Neural cell (in vitro differentiated cells): ENCODE measurements at regions not wholly inside any gene's neighbourhood (a gene's known extent, or its start where the extent isn't known, plus 50 kb on each side); places are given as distances from the start of the nearest gene placed in this dataset.

ENCODE experiments used
- H2AFZ ChIP-seq: fragments of 200-600, 300-800 bp; sonication (generic), shearing (Covaris generic); 2 replicates; pipeline ENCODE4 v1.6.0; 2014; ENCODE audit warnings: low read depth, mild to moderate bottlenecking, antibody characterized with exemption, low read length, moderate library complexity
- H3F3A ChIP-seq: fragments of 200-600 bp; shearing (Covaris generic); 2 replicates; pipeline ENCODE4 v1.6.1; 2016; ENCODE audit warnings: mild to moderate bottlenecking, moderate library complexity, mixed read lengths, antibody characterized with exemption, low read length; ENCODE audit not compliant: insufficient read depth, poor library complexity, severe bottlenecking
- H3K27ac ChIP-seq: fragments of 200-600, 300-800 bp; sonication (generic), shearing (Covaris generic); 2 replicates; pipeline ENCODE4 v1.5.1; 2014; ENCODE audit warnings: mild to moderate bottlenecking, low read length, moderate library complexity
- H3K27me3 ChIP-seq: fragments of 300-800, 200-600 bp; sonication (generic), shearing (Covaris generic); 2 replicates; pipeline ENCODE4 v1.6.0; 2014; ENCODE audit warnings: mild to moderate bottlenecking, low read depth, low read length, moderate library complexity; ENCODE audit not compliant: insufficient read depth
- H3K36me3 ChIP-seq: fragments of 300-800, 200-600 bp; sonication (generic), shearing (Covaris generic); 2 replicates; pipeline ENCODE4 v1.5.1; 2014; ENCODE audit warnings: mild to moderate bottlenecking, antibody characterized with exemption, low read length, moderate library complexity; ENCODE audit not compliant: insufficient read depth
- H3K4me2 ChIP-seq: fragments of 300-800, 200-600 bp; sonication (generic), shearing (Covaris generic); 2 replicates; pipeline ENCODE4 v1.6.0; 2014; ENCODE audit warnings: mild to moderate bottlenecking, low read length
- H3K4me3 ChIP-seq: fragments of 300-800, 200-600 bp; sonication (generic), shearing (Covaris generic); 2 replicates; pipeline ENCODE4 v1.5.1; 2014; ENCODE audit warnings: mild to moderate bottlenecking, low read length, moderate library complexity
- H3K79me2 ChIP-seq: fragments of 200-600 bp; shearing (Covaris generic); replicated peaks from 2 replicates; pipeline ENCODE4 v1.6.0; 2014; ENCODE audit warnings: mild to moderate bottlenecking, low read length, moderate library complexity; ENCODE audit not compliant: insufficient read depth
- H3K9ac ChIP-seq: fragments of 300-800, 200-600 bp; sonication (generic), shearing (Covaris generic); 2 replicates; pipeline ENCODE4 v1.6.1; 2016; ENCODE audit warnings: mild to moderate bottlenecking, low read length, mixed read lengths
- H3K9me2 ChIP-seq: fragments of 200-600 bp; shearing (Covaris generic); 2 replicates; pipeline ENCODE4 v1.6.1; 2016; ENCODE audit warnings: mild to moderate bottlenecking, low read length, mixed read lengths; ENCODE audit not compliant: insufficient read depth
- H3K9me3 ChIP-seq: fragments of 200-600, 300-800 bp; sonication (generic), shearing (Covaris generic); 2 replicates; pipeline ENCODE4 v1.6.1; 2016; ENCODE audit warnings: mild to moderate bottlenecking, mixed run types, low read length, moderate library complexity, mixed read lengths
- H4K20me1 ChIP-seq: fragments of 200-600 bp; shearing (Covaris generic); 2 replicates; pipeline ENCODE4 v1.6.1; 2016; ENCODE audit warnings: mild to moderate bottlenecking, mixed run types; ENCODE audit not compliant: insufficient read depth
- CTCF ChIP-seq: fragments of 450-650 bp; IDR thresholded peaks from 2 replicates; pipeline ENCODE4 v1.5.1; 2014; ENCODE audit warnings: antibody characterized with exemption, mild to moderate bottlenecking, moderate library complexity; ENCODE audit not compliant: poor library complexity, severe bottlenecking
- EP300 ChIP-seq: fragments of 450-650 bp; conservative IDR thresholded peaks from 2 replicates; pipeline ENCODE4 v1.6.1; 2014; ENCODE audit warnings: antibody characterized with exemption, mild to moderate bottlenecking, moderate library complexity; ENCODE audit not compliant: poor library complexity, severe bottlenecking
- EZH2 ChIP-seq: fragments of 200-600, 300-800 bp; shearing (Covaris generic), sonication (generic); IDR thresholded peaks from 2 replicates; pipeline ENCODE4 v1.6.1; 2014; ENCODE audit warnings: antibody characterized with exemption, low read length, borderline replicate concordance, mild to moderate bottlenecking; ENCODE audit not compliant: insufficient read depth, poor library complexity, severe bottlenecking
- MXI1 ChIP-seq: fragments of 450-650 bp; conservative IDR thresholded peaks from 2 replicates; pipeline ENCODE4 v1.6.1; 2014; ENCODE audit warnings: antibody characterized with exemption, mild to moderate bottlenecking; ENCODE audit not compliant: poor library complexity, severe bottlenecking
- POLR2AphosphoS5 ChIP-seq: IDR thresholded peaks from 2 replicates; pipeline ENCODE4 v1.6.1; 2012
- RAD21 ChIP-seq: fragments of 450-650 bp; conservative IDR thresholded peaks from 2 replicates; pipeline ENCODE4 v1.6.1; 2014; ENCODE audit warnings: antibody characterized with exemption, mild to moderate bottlenecking, moderate library complexity
- REST ChIP-seq: IDR thresholded peaks from 2 replicates; pipeline ENCODE4 v1.6.1; 2012; ENCODE audit warnings: borderline replicate concordance
- SMC3 ChIP-seq: fragments of 450-650 bp; conservative IDR thresholded peaks from 2 replicates; pipeline ENCODE4 v1.6.1; 2014; ENCODE audit warnings: antibody characterized with exemption, mild to moderate bottlenecking, moderate library complexity; ENCODE audit not compliant: poor library complexity
- TAF1 ChIP-seq: IDR thresholded peaks from 2 replicates; pipeline ENCODE4 v1.6.1; 2012; ENCODE audit warnings: low read depth

GRCh38 chr9:38137342-38137741 lies 68.3 kb upstream of the SHB start:
- Histone ChIP-seq H3K9me3 (no peaks in the 10 kb centered on the region), H3K36me3 (no peaks in the 10 kb centered on the region), H3K27me3 (no peaks in the 10 kb centered on the region), H3K9me2 (no peaks in the 10 kb centered on the region), H3K79me2 (no peaks in the 10 kb centered on the region), H3K4me3 (no peak overlapping the region), H2AFZ (no peak overlapping the region), H3K4me2 (no peak overlapping the region), H3K9ac (no peak overlapping the region), H3F3A (no peaks in the 10 kb centered on the region), H3K27ac (no peak overlapping the region), H4K20me1 (no peaks in the 10 kb centered on the region)
- TF ChIP-seq REST, result no peak
- TF ChIP-seq POLR2AphosphoS5, result no peak
- no peak for TF ChIP-seq TAF1
- no peak for TF ChIP-seq SMC3
- no peak for TF ChIP-seq EP300
- no peak for TF ChIP-seq CTCF
- TF ChIP-seq EZH2, result no peak
- no peak for TF ChIP-seq MXI1
- TF ChIP-seq RAD21, result no peak

GRCh38 chr9:38136386-38136785 lies 67.4 kb upstream of the SHB start:
- no peaks in the 10 kb centered on the region for H4K20me1 ChIP-seq
- no peak overlapping the region for H3K4me2 ChIP-seq
- H3K9me3 ChIP-seq, result no peaks in the 10 kb centered on the region
- H3K9ac ChIP-seq, result no peak overlapping the region
- no peaks in the 10 kb centered on the region for H3F3A ChIP-seq
- H3K4me3 ChIP-seq, result no peak overlapping the region
- no peaks in the 10 kb centered on the region for H3K79me2 ChIP-seq
- H3K27ac ChIP-seq, result no peak overlapping the region
- TF ChIP-seq RAD21 (no peak), REST (no peak), CTCF (no peak), MXI1 (no peak), SMC3 (no peak), TAF1 (no peak)
- no peaks in the 10 kb centered on the region for H3K36me3 ChIP-seq
- H2AFZ ChIP-seq, result no peak overlapping the region
- H3K9me2 ChIP-seq, result no peaks in the 10 kb centered on the region
- no peaks in the 10 kb centered on the region for H3K27me3 ChIP-seq
